ENCODE measurements at regions not wholly inside any gene's neighbourhood (a gene's known extent, or its start where the extent isn't known, plus 50 kb on each side); places are given as distances from the start of the nearest gene placed in this dataset.
"Not testable (repeated sequence)": the region's sequence is repeated elsewhere in the genome, so short reads cannot be mapped to it uniquely, and the experiment has no call there.

DNA sequence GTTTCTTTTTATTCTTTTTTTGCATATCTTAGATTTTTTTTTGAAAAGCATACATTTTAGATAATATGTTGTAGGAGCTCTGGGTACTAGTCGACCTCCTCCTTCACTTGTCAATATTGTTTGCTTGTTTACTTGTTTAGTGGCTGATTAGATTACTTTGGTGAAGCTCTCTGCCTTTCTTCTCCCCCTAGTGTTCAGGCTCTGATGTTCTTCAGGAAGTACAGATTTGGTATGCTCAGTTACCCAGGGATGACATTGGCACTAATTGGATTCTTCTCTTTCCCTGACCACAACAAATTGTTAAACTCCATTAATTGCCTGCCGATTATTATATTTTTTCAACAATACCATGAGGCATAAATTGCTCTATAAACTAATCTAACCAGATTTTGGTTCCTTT, 491.2 kb downstream of the SUCLG1 start:
- no peak overlapping the region for H3K4me3 ChIP-seq (replicated peaks; ENCODE audit: low read depth, low read length)
- TF ChIP-seq, protein P1, sequence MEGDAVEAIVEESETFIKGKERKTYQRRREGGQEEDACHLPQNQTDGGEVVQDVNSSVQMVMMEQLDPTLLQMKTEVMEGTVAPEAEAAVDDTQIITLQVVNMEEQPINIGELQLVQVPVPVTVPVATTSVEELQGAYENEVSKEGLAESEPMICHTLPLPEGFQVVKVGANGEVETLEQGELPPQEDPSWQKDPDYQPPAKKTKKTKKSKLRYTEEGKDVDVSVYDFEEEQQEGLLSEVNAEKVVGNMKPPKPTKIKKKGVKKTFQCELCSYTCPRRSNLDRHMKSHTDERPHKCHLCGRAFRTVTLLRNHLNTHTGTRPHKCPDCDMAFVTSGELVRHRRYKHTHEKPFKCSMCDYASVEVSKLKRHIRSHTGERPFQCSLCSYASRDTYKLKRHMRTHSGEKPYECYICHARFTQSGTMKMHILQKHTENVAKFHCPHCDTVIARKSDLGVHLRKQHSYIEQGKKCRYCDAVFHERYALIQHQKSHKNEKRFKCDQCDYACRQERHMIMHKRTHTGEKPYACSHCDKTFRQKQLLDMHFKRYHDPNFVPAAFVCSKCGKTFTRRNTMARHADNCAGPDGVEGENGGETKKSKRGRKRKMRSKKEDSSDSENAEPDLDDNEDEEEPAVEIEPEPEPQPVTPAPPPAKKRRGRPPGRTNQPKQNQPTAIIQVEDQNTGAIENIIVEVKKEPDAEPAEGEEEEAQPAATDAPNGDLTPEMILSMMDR (IDR thresholded peaks at IDR 0.05; ENCODE audit: low read depth, low read length, missing control alignments): no peak
- no peak for DNase-seq (ENCODE audit: extremely low read depth, low read depth)

DNA sequence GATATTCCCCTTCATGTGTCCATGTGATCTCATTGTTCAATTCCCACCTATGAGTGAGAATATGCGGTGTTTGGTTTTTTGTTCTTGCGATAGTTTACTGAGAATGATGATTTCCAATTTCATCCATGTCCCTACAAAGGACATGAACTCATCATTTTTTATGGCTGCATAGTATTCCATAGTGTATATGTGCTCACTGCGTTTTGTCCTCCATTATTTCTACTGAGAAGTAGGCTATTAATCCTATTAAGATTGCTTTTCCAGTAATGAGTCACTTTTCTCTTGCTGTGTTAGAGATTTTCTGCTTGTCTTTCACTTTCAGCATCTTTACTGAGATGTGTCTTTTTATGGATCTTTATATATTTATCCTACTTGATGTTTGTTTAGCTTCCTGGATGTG, 492.1 kb downstream of the SUCLG1 start:
- DNase-seq (ENCODE audit: extremely low read depth, low read depth); H3K4me3 ChIP-seq (replicated peaks; ENCODE audit: low read depth, low read length): not testable (repeated sequence)

GRCh38 chr2:83961512-83961911, 497.6 kb downstream of the SUCLG1 start:
- no peak for DNase-seq (ENCODE audit: extremely low read depth, low read depth)
- TF ChIP-seq, protein P1 (IDR thresholded peaks at IDR 0.05; ENCODE audit: low read depth, low read length, missing control alignments): no peak
- no peak overlapping the region for H3K4me3 ChIP-seq (replicated peaks; ENCODE audit: low read depth, low read length)

DNA sequence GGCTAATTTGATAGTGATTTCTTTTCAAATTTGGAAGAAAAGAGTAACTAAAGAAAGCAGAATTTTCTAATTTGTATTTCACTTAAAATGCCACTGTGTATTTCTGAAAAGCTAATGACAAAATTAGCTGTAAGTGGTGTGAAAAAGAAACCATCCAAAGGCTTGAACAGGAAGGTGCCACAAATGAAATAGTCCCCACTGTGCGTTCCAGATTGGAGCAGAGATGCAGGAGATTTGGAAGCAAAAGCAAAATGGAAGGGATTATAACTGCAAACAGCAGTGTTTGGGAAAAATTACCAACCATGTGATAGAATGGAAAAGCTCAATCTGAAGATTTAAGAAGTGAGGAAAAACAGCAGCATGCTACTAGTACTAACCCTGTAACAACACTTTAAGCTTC, 498.7 kb downstream of the SUCLG1 start:
- TF ChIP-seq, protein P1 (IDR thresholded peaks at IDR 0.05; ENCODE audit: low read depth, low read length, missing control alignments): no peak
- DNase-seq (ENCODE audit: extremely low read depth, low read depth): no peak
- no peak overlapping the region for H3K4me3 ChIP-seq (replicated peaks; ENCODE audit: low read depth, low read length)

- DNase-seq (ENCODE audit: extremely low read depth, low read depth): no peak
- TF ChIP-seq, protein P1 (IDR thresholded peaks at IDR 0.05; ENCODE audit: low read depth, low read length, missing control alignments): no peak
- no peak overlapping the region for H3K4me3 ChIP-seq (replicated peaks; ENCODE audit: low read depth, low read length)
Measured at GRCh38 chr2:83959266-83959665, 499.8 kb downstream of the SUCLG1 start.

GRCh38 chr2:83956991-83957390, 502.1 kb downstream of the SUCLG1 start:
- no peak for DNase-seq (ENCODE audit: extremely low read depth, low read depth)
- H3K4me3 ChIP-seq (replicated peaks; ENCODE audit: low read depth, low read length): no peak overlapping the region
- TF ChIP-seq, protein P1 (IDR thresholded peaks at IDR 0.05; ENCODE audit: low read depth, low read length, missing control alignments): no peak

DNA sequence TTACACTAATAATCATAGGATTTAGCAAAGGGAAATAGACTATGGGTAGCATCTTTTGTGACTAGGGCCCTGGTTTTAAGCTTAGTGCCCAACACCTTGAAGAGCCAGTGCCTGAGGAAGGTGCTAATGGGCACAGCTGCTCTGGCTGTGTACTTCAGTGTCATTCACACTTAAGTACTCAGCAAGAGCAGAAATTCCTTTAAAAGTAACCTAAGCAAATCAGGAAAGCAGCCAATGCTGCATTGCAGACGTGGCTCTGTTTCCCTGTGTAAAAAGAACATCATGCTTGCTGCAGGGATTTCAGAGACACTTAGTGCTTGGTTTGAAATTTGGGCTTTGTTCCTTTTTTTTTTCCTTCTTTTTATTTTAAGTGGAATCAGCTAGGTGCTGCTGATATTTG, 505.4 kb downstream of the SUCLG1 start:
- DNase-seq (ENCODE audit: extremely low read depth, low read depth): no peak
- TF ChIP-seq, protein P1 (IDR thresholded peaks at IDR 0.05; ENCODE audit: low read depth, low read length, missing control alignments): no peak
- H3K4me3 ChIP-seq (replicated peaks; ENCODE audit: low read depth, low read length): no peak overlapping the region
